ENCODE measurements at regions not wholly inside any gene's neighbourhood (a gene's known extent, or its start where the extent isn't known, plus 50 kb on each side); places are given as distances from the start of the nearest gene placed in this dataset.

DNA sequence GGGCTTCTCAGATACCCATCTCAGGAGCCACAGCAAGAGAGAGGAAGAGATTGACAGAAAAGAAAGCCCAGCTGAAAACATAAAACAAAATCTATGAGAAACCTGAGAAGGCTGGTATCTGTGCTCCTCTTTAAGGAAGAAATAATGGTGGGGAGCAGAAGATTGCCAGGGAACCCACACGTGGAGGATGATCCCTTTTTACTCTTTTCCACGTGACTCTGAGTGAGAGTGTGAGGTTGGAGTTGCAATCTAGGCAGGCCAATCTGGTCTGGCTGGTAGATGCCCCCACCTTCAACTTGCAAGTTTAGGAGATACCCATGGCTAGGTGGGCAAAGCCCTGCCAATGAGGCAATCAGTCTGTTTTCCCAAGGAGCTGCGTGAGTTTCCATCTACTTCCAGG, 202.3 kb downstream of the TENT4A start:
- TF ChIP-seq, protein P1, sequence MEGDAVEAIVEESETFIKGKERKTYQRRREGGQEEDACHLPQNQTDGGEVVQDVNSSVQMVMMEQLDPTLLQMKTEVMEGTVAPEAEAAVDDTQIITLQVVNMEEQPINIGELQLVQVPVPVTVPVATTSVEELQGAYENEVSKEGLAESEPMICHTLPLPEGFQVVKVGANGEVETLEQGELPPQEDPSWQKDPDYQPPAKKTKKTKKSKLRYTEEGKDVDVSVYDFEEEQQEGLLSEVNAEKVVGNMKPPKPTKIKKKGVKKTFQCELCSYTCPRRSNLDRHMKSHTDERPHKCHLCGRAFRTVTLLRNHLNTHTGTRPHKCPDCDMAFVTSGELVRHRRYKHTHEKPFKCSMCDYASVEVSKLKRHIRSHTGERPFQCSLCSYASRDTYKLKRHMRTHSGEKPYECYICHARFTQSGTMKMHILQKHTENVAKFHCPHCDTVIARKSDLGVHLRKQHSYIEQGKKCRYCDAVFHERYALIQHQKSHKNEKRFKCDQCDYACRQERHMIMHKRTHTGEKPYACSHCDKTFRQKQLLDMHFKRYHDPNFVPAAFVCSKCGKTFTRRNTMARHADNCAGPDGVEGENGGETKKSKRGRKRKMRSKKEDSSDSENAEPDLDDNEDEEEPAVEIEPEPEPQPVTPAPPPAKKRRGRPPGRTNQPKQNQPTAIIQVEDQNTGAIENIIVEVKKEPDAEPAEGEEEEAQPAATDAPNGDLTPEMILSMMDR (IDR thresholded peaks at IDR 0.05; ENCODE audit: extremely low read depth, missing control alignments): no peak
- DNase-seq (ENCODE audit: low spot score): no peak

DNA sequence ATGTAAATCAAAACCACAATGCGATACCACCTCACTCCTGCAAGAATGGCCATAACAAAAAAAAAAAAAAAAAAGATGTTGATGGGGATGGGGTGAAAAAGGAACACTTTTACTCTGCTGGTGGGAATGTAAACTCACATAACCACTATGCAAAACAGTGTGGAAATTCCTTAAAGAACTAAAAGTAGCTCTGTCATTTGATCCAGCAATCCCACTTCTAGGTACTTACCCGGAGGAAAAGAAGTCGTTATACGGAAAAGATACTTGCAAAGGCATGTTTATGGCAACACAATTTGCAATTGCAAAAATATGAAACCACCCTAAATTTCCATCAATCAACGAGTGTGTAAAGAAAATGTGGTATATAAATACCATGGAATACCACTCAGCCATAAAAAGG, 205.0 kb downstream of the TENT4A start:
- TF ChIP-seq, protein P1 (IDR thresholded peaks at IDR 0.05; ENCODE audit: extremely low read depth, missing control alignments): no peak
- no peak for DNase-seq (ENCODE audit: low spot score)

DNA sequence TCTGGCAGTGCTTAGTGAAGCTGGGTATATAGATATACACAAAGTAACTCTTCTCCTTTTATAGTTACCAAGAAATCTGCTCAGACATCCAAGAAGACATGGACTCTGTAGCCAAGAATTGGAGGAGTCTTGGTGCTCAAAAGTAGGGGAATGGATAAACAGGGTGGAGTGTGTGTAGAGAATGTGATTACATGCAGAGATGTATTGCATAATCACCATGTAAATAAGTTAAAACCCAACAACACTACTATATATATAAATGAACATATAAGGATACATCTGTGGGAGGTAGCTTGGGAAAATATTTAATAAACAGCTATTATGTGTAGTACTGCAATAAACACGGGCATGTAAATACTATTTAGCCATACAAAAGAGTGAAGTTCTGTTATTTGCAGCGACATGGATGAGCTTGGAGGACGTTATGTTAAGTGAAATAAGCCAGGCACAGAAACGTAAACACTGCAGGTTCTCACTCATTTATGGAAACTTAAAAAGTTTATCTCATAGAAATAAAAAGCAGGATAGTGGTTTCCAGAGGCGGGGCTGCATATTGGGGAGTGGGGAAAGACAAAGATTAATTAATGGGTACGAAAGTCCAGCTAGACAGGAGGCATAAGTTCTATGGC, 207.5 kb downstream of the TENT4A start:
- TF ChIP-seq, protein P1 (IDR thresholded peaks at IDR 0.05; ENCODE audit: extremely low read depth, missing control alignments): no peak
- no peak for DNase-seq (ENCODE audit: low spot score)

DNA sequence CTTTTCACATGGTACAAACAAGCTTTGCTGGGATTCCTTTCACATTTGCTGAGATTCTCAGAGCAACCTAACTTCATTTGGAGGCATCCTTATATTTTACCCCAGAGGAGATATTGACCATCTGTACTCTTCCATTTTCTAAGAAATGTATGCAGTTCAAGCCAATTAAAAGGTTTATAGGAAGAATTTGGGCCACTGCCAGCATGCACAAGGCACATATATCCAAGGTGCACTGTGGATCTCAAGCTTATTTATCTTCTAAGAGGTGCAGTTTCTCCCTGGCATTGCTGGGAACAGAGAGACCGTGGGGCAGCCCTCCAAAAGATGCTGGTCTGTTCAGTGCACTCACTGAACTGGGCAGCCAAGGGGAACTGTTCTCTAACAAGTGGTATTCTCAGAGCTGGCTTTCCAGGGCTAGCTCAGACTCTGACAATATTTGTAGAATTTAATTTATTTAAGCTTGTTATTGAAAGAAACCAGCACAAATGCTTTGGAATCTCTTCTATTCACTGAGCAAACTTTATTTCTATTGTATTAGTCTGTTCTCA, 213.3 kb downstream of the TENT4A start:
- TF ChIP-seq, protein P1 (IDR thresholded peaks at IDR 0.05; ENCODE audit: extremely low read depth, missing control alignments): no peak
- DNase-seq (ENCODE audit: low spot score): no peak

DNA sequence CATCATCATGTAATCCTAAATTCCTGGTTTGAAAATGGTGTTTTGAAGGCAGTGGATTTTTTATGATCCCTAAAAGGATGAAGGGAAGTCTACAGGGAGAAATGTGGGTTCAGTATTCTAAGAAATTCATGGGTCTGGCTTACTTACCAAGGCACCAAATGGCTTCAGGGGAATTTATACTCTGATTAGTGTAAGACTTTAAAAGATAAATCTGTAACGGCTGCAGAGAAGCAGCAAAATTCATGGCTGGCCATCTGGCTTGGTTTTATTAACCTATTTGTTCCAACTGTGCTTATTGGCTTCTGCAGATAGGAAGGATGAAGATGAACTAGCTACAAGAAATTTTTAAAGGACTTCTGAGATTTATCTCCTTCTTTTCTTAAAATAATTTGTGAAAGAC, 222.8 kb downstream of the TENT4A start:
- DNase-seq (ENCODE audit: low spot score): no peak
- TF ChIP-seq, protein P1 (IDR thresholded peaks at IDR 0.05; ENCODE audit: extremely low read depth, missing control alignments): no peak

DNA sequence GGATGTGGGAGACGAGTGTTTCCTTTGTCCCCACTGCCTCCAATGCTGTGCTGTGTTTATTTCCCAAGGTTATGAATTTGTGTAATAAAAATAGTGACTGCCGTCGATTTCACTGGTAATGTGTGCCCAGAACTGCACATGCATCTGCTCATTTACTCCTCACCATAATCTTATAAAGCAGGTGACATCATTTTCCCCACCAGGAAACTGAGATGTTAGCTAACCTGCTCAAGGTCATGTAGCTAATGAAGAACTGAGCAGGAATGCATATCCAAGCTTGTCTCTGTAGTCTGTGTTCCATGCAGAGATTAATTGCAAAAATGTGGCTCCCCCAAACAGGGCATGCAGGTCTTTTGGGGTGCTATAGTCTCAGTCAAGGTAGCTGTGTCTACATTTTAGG, 224.4 kb downstream of the TENT4A start:
- DNase-seq (ENCODE audit: low spot score): no peak
- TF ChIP-seq, protein P1 (IDR thresholded peaks at IDR 0.05; ENCODE audit: extremely low read depth, missing control alignments): no peak

DNA sequence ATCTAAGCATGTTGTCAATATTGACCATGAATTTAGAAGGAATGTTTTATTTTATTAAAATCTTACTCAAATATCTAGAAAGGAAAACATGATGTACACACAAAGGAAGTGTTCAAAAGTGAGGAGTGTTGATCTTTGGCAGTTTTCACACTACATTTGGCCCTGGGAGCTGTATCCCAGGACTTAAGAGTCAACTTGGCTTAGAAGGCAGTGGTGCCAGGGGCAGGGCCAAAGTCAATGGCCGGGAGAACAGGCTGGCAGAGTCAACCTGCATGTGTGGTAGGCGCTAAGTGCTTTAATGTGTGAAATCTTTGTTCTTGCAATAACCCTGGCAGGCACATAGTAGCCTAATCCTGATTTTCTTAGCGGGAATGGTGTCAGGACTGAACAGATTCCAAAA, 228.4 kb downstream of the TENT4A start:
- TF ChIP-seq, protein P1 (IDR thresholded peaks at IDR 0.05; ENCODE audit: extremely low read depth, missing control alignments): no peak
- DNase-seq (ENCODE audit: low spot score): no peak
